ENCODE measurements at regions not wholly inside any gene's neighbourhood (a gene's known extent, or its start where the extent isn't known, plus 50 kb on each side); places are given as distances from the start of the nearest gene placed in this dataset.

- DNase-seq (no peak), ATAC-seq (no peak)
- no peak for TF ChIP-seq CTCF (IDR thresholded peaks at IDR 0.05)
- Mint-ChIP-seq H3K4me3 (no peak overlapping the region), H3K9me3 (peaks cover 8% of the 10 kb centered on the region), H3K27me3 (peaks cover 15% of the 10 kb centered on the region), H3K36me3 (ENCODE audit: low read depth) (no peaks in the 10 kb centered on the region), H3K4me1 (ENCODE audit: low read depth) (no peaks in the 10 kb centered on the region), H3K27ac (no peak overlapping the region)
- intact Hi-C loops (cut with micrococcal nuclease): no loop called here
- ChIA-PET CTCF (no interaction called here), POLR2A (no interaction called here)
These were observed 838.3 kb downstream of the GRID1 start for GRCh38 chr10:85528318-85528652.

- ChIA-PET POLR2A (no interaction called here), CTCF (no interaction called here)
- Mint-ChIP-seq H3K4me1 (ENCODE audit: low read depth) (no peaks in the 10 kb centered on the region), H3K36me3 (ENCODE audit: low read depth) (no peaks in the 10 kb centered on the region), H3K9me3 (peaks cover 8% of the 10 kb centered on the region), H3K27me3 (peaks cover 8% of the 10 kb centered on the region), H3K4me3 (no peak overlapping the region), H3K27ac (no peak overlapping the region)
- intact Hi-C loops (cut with micrococcal nuclease): no loop called here
- ATAC-seq (no peak), DNase-seq (no peak)
- TF ChIP-seq CTCF (IDR thresholded peaks at IDR 0.05): no peak
These were observed 834.9 kb downstream of the GRID1 start for GRCh38 chr10:85531706-85532105.

- H3K9me3 Mint-ChIP-seq: peaks cover 8% of the 10 kb centered on the region
- intact Hi-C loops (cut with micrococcal nuclease): no loop called here
These were observed 833.8 kb downstream of the GRID1 start for GRCh38 chr10:85532773-85533172.

GRCh38 chr10:85535926-85536325, 830.7 kb downstream of the GRID1 start:
- H3K9me3 Mint-ChIP-seq: no peaks in the 10 kb centered on the region
- ATAC-seq (no peak), DNase-seq (no peak)
- peaks cover 9% of the 10 kb centered on the region for H3K27me3 Mint-ChIP-seq
- H3K4me3 Mint-ChIP-seq: no peak overlapping the region
- H3K4me1 Mint-ChIP-seq (ENCODE audit: low read depth): no peaks in the 10 kb centered on the region
- no peak overlapping the region for H3K27ac Mint-ChIP-seq
- no peaks in the 10 kb centered on the region for H3K36me3 Mint-ChIP-seq (ENCODE audit: low read depth)
- TF ChIP-seq CTCF (IDR thresholded peaks at IDR 0.05): no peak
- intact Hi-C loops (cut with micrococcal nuclease): no loop called here
- CTCF ChIA-PET: no interaction called here
- POLR2A ChIA-PET: no interaction called here

More at GRCh38 chr10:85532773-85533172, 833.8 kb downstream of the GRID1 start:
- Mint-ChIP-seq H3K27ac (no peak overlapping the region), H3K27me3 (peaks cover 9% of the 10 kb centered on the region), H3K36me3 (ENCODE audit: low read depth) (no peaks in the 10 kb centered on the region), H3K4me1 (ENCODE audit: low read depth) (no peaks in the 10 kb centered on the region), H3K4me3 (no peak overlapping the region)
- ChIA-PET POLR2A (no interaction called here), CTCF (no interaction called here)
- no peak for TF ChIP-seq CTCF (IDR thresholded peaks at IDR 0.05)
- ATAC-seq (no peak), DNase-seq (no peak)

GRCh38 chr10:85537561-85537960, 829.0 kb downstream of the GRID1 start:
- no peak for DNase-seq
- ChIA-PET CTCF (no interaction called here), POLR2A (no interaction called here)
- TF ChIP-seq CTCF (IDR thresholded peaks at IDR 0.05): no peak
- no peaks in the 10 kb centered on the region for H3K9me3 Mint-ChIP-seq
- no peaks in the 10 kb centered on the region for H3K4me1 Mint-ChIP-seq (ENCODE audit: low read depth)
- H3K4me3 Mint-ChIP-seq: no peak overlapping the region
- intact Hi-C loops (cut with micrococcal nuclease): no loop called here
- no peak overlapping the region for H3K27ac Mint-ChIP-seq
- peaks cover 6% of the 10 kb centered on the region for H3K27me3 Mint-ChIP-seq
- H3K36me3 Mint-ChIP-seq (ENCODE audit: low read depth): no peaks in the 10 kb centered on the region
- no peak for ATAC-seq

All from activated CD8-positive, alpha-beta T cell treated with anti-CD3 and anti-CD28 coated beads for 36 hours (primary cell).